ENCODE measurements at regions not wholly inside any gene's neighbourhood (a gene's known extent, or its start where the extent isn't known, plus 50 kb on each side); places are given as distances from the start of the nearest gene placed in this dataset.
A peak's percentile ranks its signal among the peaks of the same experiment; 100 is the strongest.

GRCh38 chr3:15953841-15954240, 156.1 kb upstream of the ANKRD28 start:
- peak; percentile 40 for ATAC-seq (replicated peaks)
- Mint-ChIP-seq H3K27me3 (no peaks in the 10 kb centered on the region), H3K4me1 (no peaks in the 10 kb centered on the region), H3K36me3 (ENCODE audit: low read depth) (no peaks in the 10 kb centered on the region), H3K9me3 (no peaks in the 10 kb centered on the region), H3K4me3 (no peak overlapping the region), H3K27ac (no peak overlapping the region)

GRCh38 chr3:15955968-15956367, 158.2 kb upstream of the ANKRD28 start:
- ATAC-seq (replicated peaks), result no peak
- Mint-ChIP-seq H3K4me3 (no peak overlapping the region), H3K27ac (no peak overlapping the region)

GRCh38 chr3:15958692-15959433, 161.1 kb upstream of the ANKRD28 start:
- Mint-ChIP-seq H3K4me3 (no peak overlapping the region), H3K4me1 (no peaks in the 10 kb centered on the region), H3K36me3 (ENCODE audit: low read depth) (no peaks in the 10 kb centered on the region), H3K27me3 (peaks cover 3% of the 10 kb centered on the region), H3K9me3 (no peaks in the 10 kb centered on the region), H3K27ac (no peak overlapping the region)
- no peak for ATAC-seq (replicated peaks)

More at GRCh38 chr3:15955968-15956367, 158.2 kb upstream of the ANKRD28 start:
- H3K27me3 Mint-ChIP-seq, result no peaks in the 10 kb centered on the region
- no peaks in the 10 kb centered on the region for H3K9me3 Mint-ChIP-seq
- no peaks in the 10 kb centered on the region for H3K36me3 Mint-ChIP-seq (ENCODE audit: low read depth)
- H3K4me1 Mint-ChIP-seq, result no peaks in the 10 kb centered on the region

- ATAC-seq (replicated peaks), result no peak
- H3K9me3 Mint-ChIP-seq, result no peaks in the 10 kb centered on the region
- no peak overlapping the region for H3K4me3 Mint-ChIP-seq
- no peak overlapping the region for H3K27ac Mint-ChIP-seq
- H3K36me3 Mint-ChIP-seq (ENCODE audit: low read depth), result no peaks in the 10 kb centered on the region
- H3K4me1 Mint-ChIP-seq, result no peaks in the 10 kb centered on the region
- H3K27me3 Mint-ChIP-seq, result peaks cover 3% of the 10 kb centered on the region
Measured at GRCh38 chr3:15959434-15959811, 161.6 kb upstream of the ANKRD28 start.

GRCh38 chr3:15964605-15965442, 167.0 kb upstream of the ANKRD28 start:
- Mint-ChIP-seq H3K9me3 (no peaks in the 10 kb centered on the region), H3K4me1 (no peaks in the 10 kb centered on the region), H3K27me3 (peaks cover 3% of the 10 kb centered on the region), H3K27ac (no peak overlapping the region), H3K36me3 (ENCODE audit: low read depth) (no peaks in the 10 kb centered on the region), H3K4me3 (no peak overlapping the region)
- ATAC-seq (replicated peaks), result no peak

GRCh38 chr3:15967577-15967976, 169.8 kb upstream of the ANKRD28 start:
- Mint-ChIP-seq H3K36me3 (ENCODE audit: low read depth) (no peaks in the 10 kb centered on the region), H3K27ac (no peak overlapping the region)
- no peak for ATAC-seq (replicated peaks)

GRCh38 chr3:15969874-15970640, 172.3 kb upstream of the ANKRD28 start:
- H3K36me3 Mint-ChIP-seq (ENCODE audit: low read depth), result no peaks in the 10 kb centered on the region
- peaks cover 4% of the 10 kb centered on the region for H3K27me3 Mint-ChIP-seq
- no peak overlapping the region for H3K4me3 Mint-ChIP-seq
- no peaks in the 10 kb centered on the region for H3K9me3 Mint-ChIP-seq
- H3K27ac Mint-ChIP-seq, result no peak overlapping the region
- no peaks in the 10 kb centered on the region for H3K4me1 Mint-ChIP-seq
- no peak for ATAC-seq (replicated peaks)

More at GRCh38 chr3:15967577-15967976, 169.8 kb upstream of the ANKRD28 start:
- Mint-ChIP-seq H3K4me1 (no peaks in the 10 kb centered on the region), H3K9me3 (no peaks in the 10 kb centered on the region), H3K4me3 (no peak overlapping the region), H3K27me3 (peaks cover 3% of the 10 kb centered on the region)

GRCh38 chr3:15973414-15973813, 175.6 kb upstream of the ANKRD28 start:
- peaks cover 4% of the 10 kb centered on the region for H3K27me3 Mint-ChIP-seq
- no peaks in the 10 kb centered on the region for H3K4me1 Mint-ChIP-seq
- H3K36me3 Mint-ChIP-seq (ENCODE audit: low read depth), result no peaks in the 10 kb centered on the region
- ATAC-seq (replicated peaks), result no peak
- H3K27ac Mint-ChIP-seq, result no peak overlapping the region
- no peak overlapping the region for H3K4me3 Mint-ChIP-seq
- H3K9me3 Mint-ChIP-seq, result no peaks in the 10 kb centered on the region

GRCh38 chr3:15973940-15974339, 176.2 kb upstream of the ANKRD28 start:
- H3K4me3 Mint-ChIP-seq, result no peak overlapping the region
- no peak overlapping the region for H3K27ac Mint-ChIP-seq
- no peaks in the 10 kb centered on the region for H3K36me3 Mint-ChIP-seq (ENCODE audit: low read depth)
- H3K27me3 Mint-ChIP-seq, result peaks cover 4% of the 10 kb centered on the region
- no peak for ATAC-seq (replicated peaks)
- no peaks in the 10 kb centered on the region for H3K4me1 Mint-ChIP-seq
- H3K9me3 Mint-ChIP-seq, result no peaks in the 10 kb centered on the region

GRCh38 chr3:15974647-15975046, 176.9 kb upstream of the ANKRD28 start:
- Mint-ChIP-seq H3K27me3 (peaks cover 4% of the 10 kb centered on the region), H3K4me1 (no peaks in the 10 kb centered on the region)

GRCh38 chr3:15976524-15976923, 178.7 kb upstream of the ANKRD28 start:
- ATAC-seq (replicated peaks), result no peak
- no peaks in the 10 kb centered on the region for H3K36me3 Mint-ChIP-seq (ENCODE audit: low read depth)
- H3K4me3 Mint-ChIP-seq, result no peak overlapping the region
- H3K9me3 Mint-ChIP-seq, result no peaks in the 10 kb centered on the region
- peaks cover 4% of the 10 kb centered on the region for H3K27me3 Mint-ChIP-seq
- H3K4me1 Mint-ChIP-seq, result no peaks in the 10 kb centered on the region
- H3K27ac Mint-ChIP-seq, result no peak overlapping the region

More at GRCh38 chr3:15974647-15975046, 176.9 kb upstream of the ANKRD28 start:
- no peak for ATAC-seq (replicated peaks)
- H3K9me3 Mint-ChIP-seq, result no peaks in the 10 kb centered on the region
- no peak overlapping the region for H3K27ac Mint-ChIP-seq
- H3K4me3 Mint-ChIP-seq, result no peak overlapping the region
- H3K36me3 Mint-ChIP-seq (ENCODE audit: low read depth), result no peaks in the 10 kb centered on the region

GRCh38 chr3:15977090-15977489, 179.3 kb upstream of the ANKRD28 start:
- H3K4me1 Mint-ChIP-seq, result no peaks in the 10 kb centered on the region
- H3K36me3 Mint-ChIP-seq (ENCODE audit: low read depth), result no peaks in the 10 kb centered on the region
- H3K27ac Mint-ChIP-seq, result no peak overlapping the region
- ATAC-seq (replicated peaks), result no peak
- no peaks in the 10 kb centered on the region for H3K9me3 Mint-ChIP-seq
- H3K27me3 Mint-ChIP-seq, result peaks cover 4% of the 10 kb centered on the region
- no peak overlapping the region for H3K4me3 Mint-ChIP-seq

GRCh38 chr3:15977598-15978232, 179.9 kb upstream of the ANKRD28 start:
- Mint-ChIP-seq H3K36me3 (ENCODE audit: low read depth) (no peaks in the 10 kb centered on the region), H3K4me1 (no peaks in the 10 kb centered on the region), H3K27ac (no peak overlapping the region), H3K9me3 (no peaks in the 10 kb centered on the region), H3K27me3 (peaks cover 4% of the 10 kb centered on the region), H3K4me3 (no peak overlapping the region)
- ATAC-seq (replicated peaks), result no peak

- ATAC-seq (replicated peaks), result no peak
- Mint-ChIP-seq H3K36me3 (ENCODE audit: low read depth) (no peaks in the 10 kb centered on the region), H3K4me1 (no peaks in the 10 kb centered on the region), H3K9me3 (no peaks in the 10 kb centered on the region), H3K4me3 (no peak overlapping the region), H3K27me3 (peaks cover 4% of the 10 kb centered on the region), H3K27ac (no peak overlapping the region)
Measured at GRCh38 chr3:15978801-15979200, 181.0 kb upstream of the ANKRD28 start.
